ENCODE measurements at regions not wholly inside any gene's neighbourhood (a gene's known extent, or its start where the extent isn't known, plus 50 kb on each side); places are given as distances from the start of the nearest gene placed in this dataset.

- intact Hi-C loops (cut with micrococcal nuclease), result loop anchor here (2.0 to 5.0 kb wide), 6 partner anchors 51 to 753 kb away; partner anchors contain the start of genes CCDC7 and ITGB1
- WGBS (ENCODE audit: insufficient coverage), result 56% methylated on average over 3 of the region's 5 CpGs
- peaks cover 20 to 47% of the 10 kb centered on the region in 2 donors for H3K4me1 ChIP-seq (ENCODE audit: control insufficient read depth in 2 of 2, insufficient read depth in 2 of 2, low read length in 2 of 2)
These were observed 51.5 kb upstream of the ITGB1 start for GRCh38 chr10:33009244-33010131.

DNA sequence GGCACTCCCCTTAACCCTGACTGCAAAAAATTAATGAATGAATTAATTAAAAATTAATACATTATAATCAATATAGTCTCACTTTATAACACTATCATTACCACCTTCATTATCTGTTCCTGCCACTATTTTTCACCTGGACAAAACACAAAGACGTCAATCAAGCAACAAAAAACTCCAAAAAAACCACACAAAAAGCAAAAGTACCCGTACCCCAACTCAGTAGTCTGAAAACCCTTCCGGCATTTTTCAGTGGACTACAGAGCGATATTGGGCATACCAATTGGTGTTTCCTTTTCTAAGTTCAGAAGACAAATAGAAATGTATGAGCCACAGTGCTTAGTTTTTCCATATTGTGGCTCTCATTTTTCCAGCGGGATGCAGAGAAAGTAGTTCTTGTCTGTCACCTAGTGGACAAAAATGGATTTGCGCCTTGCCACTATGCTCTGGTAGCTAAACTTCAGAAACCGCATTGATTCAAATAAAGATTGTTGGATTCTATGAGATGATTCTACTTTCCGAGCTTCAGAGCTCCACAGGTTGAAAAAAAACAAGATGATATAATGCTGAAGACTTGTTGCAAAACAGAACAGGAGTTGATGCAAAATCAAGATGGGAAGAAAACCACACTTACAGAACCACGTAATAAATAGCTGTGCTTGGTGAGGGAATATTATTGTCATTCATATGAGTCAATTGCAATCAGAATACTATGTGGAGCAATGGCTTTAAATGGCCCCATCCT is 50.6 kb upstream of the ITGB1 start:
- H3K9ac ChIP-seq (ENCODE audit: low read length), result peak overlapping the region; percentile 41
- H3K4me1 ChIP-seq (ENCODE audit: control insufficient read depth in 2 of 2, insufficient read depth in 2 of 2, low read length in 2 of 2), result peaks cover 20 to 47% of the 10 kb centered on the region in 2 donors
- H3K79me2 ChIP-seq (ENCODE audit: control insufficient read depth, insufficient read depth, low read length), result no peaks in the 10 kb centered on the region
- Mint-ChIP-seq H3K27ac (no peak overlapping the region), H3K4me1 (peaks cover 45% of the 10 kb centered on the region), H3K4me3 (peak overlapping the region; percentile 59), H3K9me3 (ENCODE audit: insufficient read depth) (no peaks in the 10 kb centered on the region), H3K27me3 (peaks cover 8% of the 10 kb centered on the region)
- H3K4me2 ChIP-seq (replicated peaks; ENCODE audit: low read depth, low read length, poor library complexity, severe bottlenecking), result peak overlapping the region; percentile 64
- POLR2A ChIA-PET, result interaction anchor here (1.4 kb wide), 1 partner anchor 147 kb away, joined by 4 read pairs; no protein-coding TSS in a partner anchor
- TF ChIP-seq, protein P1, sequence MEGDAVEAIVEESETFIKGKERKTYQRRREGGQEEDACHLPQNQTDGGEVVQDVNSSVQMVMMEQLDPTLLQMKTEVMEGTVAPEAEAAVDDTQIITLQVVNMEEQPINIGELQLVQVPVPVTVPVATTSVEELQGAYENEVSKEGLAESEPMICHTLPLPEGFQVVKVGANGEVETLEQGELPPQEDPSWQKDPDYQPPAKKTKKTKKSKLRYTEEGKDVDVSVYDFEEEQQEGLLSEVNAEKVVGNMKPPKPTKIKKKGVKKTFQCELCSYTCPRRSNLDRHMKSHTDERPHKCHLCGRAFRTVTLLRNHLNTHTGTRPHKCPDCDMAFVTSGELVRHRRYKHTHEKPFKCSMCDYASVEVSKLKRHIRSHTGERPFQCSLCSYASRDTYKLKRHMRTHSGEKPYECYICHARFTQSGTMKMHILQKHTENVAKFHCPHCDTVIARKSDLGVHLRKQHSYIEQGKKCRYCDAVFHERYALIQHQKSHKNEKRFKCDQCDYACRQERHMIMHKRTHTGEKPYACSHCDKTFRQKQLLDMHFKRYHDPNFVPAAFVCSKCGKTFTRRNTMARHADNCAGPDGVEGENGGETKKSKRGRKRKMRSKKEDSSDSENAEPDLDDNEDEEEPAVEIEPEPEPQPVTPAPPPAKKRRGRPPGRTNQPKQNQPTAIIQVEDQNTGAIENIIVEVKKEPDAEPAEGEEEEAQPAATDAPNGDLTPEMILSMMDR (IDR thresholded peaks at IDR 0.05), result peak; percentile 99
- no peak for TF ChIP-seq EZH2 (IDR thresholded peaks at IDR 0.05; ENCODE audit: borderline replicate concordance, insufficient read depth, low read depth, low read length, poor library complexity, severe bottlenecking)
- intact Hi-C loops (cut with micrococcal nuclease), result loop anchor here (1.0 to 5.0 kb wide), 4 partner anchors 50 to 752 kb away; partner anchors contain the start of genes CCDC7 and ITGB1
- no peaks in the 10 kb centered on the region for H3K9me3 ChIP-seq (ENCODE audit: control extremely low read depth in 1 of 3, control insufficient read depth in 2 of 3, insufficient read depth in 1 of 3, low read length in 2 of 3)
- CTCF ChIA-PET, result interaction anchor here (0.6 to 4.2 kb wide), 56 partner anchors 10 to 820 kb away, joined by 3 to 43 read pairs (median 4); partner anchors contain the start of gene CCDC7
- ATAC-seq (ENCODE audit: low read depth) (peak; percentile 42), DNase-seq (peak; percentile 71)
- H3K4me3 ChIP-seq (ENCODE audit: control extremely low read depth in 1 of 5, extremely low read depth in 1 of 5, insufficient read depth in 1 of 5, low read depth in 2 of 5, low read length in 4 of 5), result peak overlapping the region in 3 of 5 experiments; percentile 18 to 36 (median 22)
- H2AFZ ChIP-seq (ENCODE audit: insufficient read depth, low read depth, low read length, poor library complexity, severe bottlenecking), result peak overlapping the region; percentile 33
- H3K36me3 ChIP-seq (replicated peaks in 1 of 2; ENCODE audit: control extremely low read depth in 1 of 2, control insufficient read depth in 1 of 2, extremely low read depth in 1 of 2, insufficient read depth in 2 of 2, low read length in 1 of 2), result no peaks in the 10 kb centered on the region
- H3K27me3 ChIP-seq (replicated peaks in 1 of 4; ENCODE audit: control extremely low read depth in 1 of 4, control insufficient read depth in 3 of 4, insufficient read depth in 4 of 4, low read length in 3 of 4), result peaks cover 0 to 6% (median 0%) of the 10 kb centered on the region in 4 experiments
- H3K27ac ChIP-seq (ENCODE audit: low read length in 2 of 2), result peak overlapping the region in 1 of 2 donors; percentile 5
- WGBS (ENCODE audit: insufficient coverage), result 9% methylated on average over 4 of the region's 9 CpGs
- no peaks in the 10 kb centered on the region for H4K20me1 ChIP-seq (ENCODE audit: control insufficient read depth, insufficient read depth, low read length, poor library complexity, severe bottlenecking)

More at GRCh38 chr10:33009244-33010131, 51.5 kb upstream of the ITGB1 start:
- H3K27me3 ChIP-seq (replicated peaks in 1 of 4; ENCODE audit: control extremely low read depth in 1 of 4, control insufficient read depth in 3 of 4, insufficient read depth in 4 of 4, low read length in 3 of 4), result peaks cover 0 to 6% (median 0%) of the 10 kb centered on the region in 4 experiments
- no peaks in the 10 kb centered on the region for H3K36me3 ChIP-seq (replicated peaks in 1 of 2; ENCODE audit: control extremely low read depth in 1 of 2, control insufficient read depth in 1 of 2, extremely low read depth in 1 of 2, insufficient read depth in 2 of 2, low read length in 1 of 2)
- ChIA-PET CTCF (interaction anchor here (0.6 to 4.2 kb wide), 60 partner anchors 10 to 820 kb away, joined by 3 to 43 read pairs (median 4); partner anchors contain the start of gene CCDC7), POLR2A (interaction anchor here (1.4 kb wide), 1 partner anchor 146 kb away, joined by 4 read pairs; no protein-coding TSS in a partner anchor)
- H3K4me3 ChIP-seq (ENCODE audit: control extremely low read depth in 1 of 5, extremely low read depth in 1 of 5, insufficient read depth in 1 of 5, low read depth in 2 of 5, low read length in 4 of 5), result no peak overlapping the region
- no peak for TF ChIP-seq EZH2 (IDR thresholded peaks at IDR 0.05; ENCODE audit: borderline replicate concordance, insufficient read depth, low read depth, low read length, poor library complexity, severe bottlenecking)
- no peaks in the 10 kb centered on the region for H3K9me3 Mint-ChIP-seq (ENCODE audit: insufficient read depth)
- no peaks in the 10 kb centered on the region for H3K9me3 ChIP-seq (ENCODE audit: control extremely low read depth in 1 of 3, control insufficient read depth in 2 of 3, insufficient read depth in 1 of 3, low read length in 2 of 3)
- H3K27ac ChIP-seq (ENCODE audit: low read length in 2 of 2), result peak overlapping the region in 1 of 2 donors; percentile 8
- peaks cover 8% of the 10 kb centered on the region for H3K27me3 Mint-ChIP-seq
- H3K9ac ChIP-seq (ENCODE audit: low read length), result peak overlapping the region; percentile 4
- H3K4me1 Mint-ChIP-seq, result peaks cover 45% of the 10 kb centered on the region
- H3K27ac Mint-ChIP-seq, result peak overlapping the region; percentile 76
- peak overlapping the region; percentile 33 for H2AFZ ChIP-seq (ENCODE audit: insufficient read depth, low read depth, low read length, poor library complexity, severe bottlenecking)
- H4K20me1 ChIP-seq (ENCODE audit: control insufficient read depth, insufficient read depth, low read length, poor library complexity, severe bottlenecking), result no peaks in the 10 kb centered on the region
- no peak for DNase-seq
- no peaks in the 10 kb centered on the region for H3K79me2 ChIP-seq (ENCODE audit: control insufficient read depth, insufficient read depth, low read length)
- peak overlapping the region; percentile 60 for H3K4me3 Mint-ChIP-seq
- peak overlapping the region; percentile 17 for H3K4me2 ChIP-seq (replicated peaks; ENCODE audit: low read depth, low read length, poor library complexity, severe bottlenecking)
- no peak for ATAC-seq (ENCODE audit: low read depth)

All from B cell (primary cell).